AG09309 (cell line): ENCODE measurements at regions not wholly inside any gene's neighbourhood (a gene's known extent, or its start where the extent isn't known, plus 50 kb on each side); places are given as distances from the start of the nearest gene placed in this dataset.

Source experiments
- DNase-seq: peaks from one replicate; pipeline ENCODE4 v3.0.0-alpha.2; 2010; ENCODE audit warnings: low read depth
- H3K4me3 ChIP-seq: 2 replicates; pipeline ENCODE4 v1.5.1; 2011; ENCODE audit warnings: mild to moderate bottlenecking, low read depth, low read length, moderate library complexity; ENCODE audit not compliant: control insufficient read depth
- TF ChIP-seq, protein P1 (sequence below): IDR thresholded peaks from 2 replicates; pipeline ENCODE4 v1.5.1; 2011; ENCODE audit warnings: mild to moderate bottlenecking, low read depth, low read length, inconsistent platforms; ENCODE audit not compliant: insufficient read depth, control insufficient read depth; ENCODE audit errors: missing control alignments

DNA sequence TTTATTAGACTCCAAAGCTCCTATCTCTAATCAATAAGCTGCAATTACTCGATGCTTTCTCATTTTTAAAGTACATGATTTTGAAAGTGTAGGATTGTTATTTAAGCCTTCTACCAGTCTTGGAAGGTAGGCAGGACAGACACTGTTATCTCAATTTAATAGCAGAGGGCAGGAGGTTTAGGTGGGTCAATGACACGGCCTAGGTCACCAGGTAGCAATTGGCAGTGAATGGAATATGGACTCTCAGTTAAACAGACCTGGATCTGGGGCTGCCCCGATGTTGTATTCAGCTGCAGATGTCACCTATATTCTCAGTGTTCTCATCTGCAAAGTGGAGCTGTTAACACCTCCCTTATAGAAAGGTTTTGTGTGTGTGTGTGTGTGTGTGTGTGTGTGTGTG, 124.4 kb upstream of the ANKFN1 start:
- H3K4me3 ChIP-seq: no peak overlapping the region
- TF ChIP-seq, protein P1, sequence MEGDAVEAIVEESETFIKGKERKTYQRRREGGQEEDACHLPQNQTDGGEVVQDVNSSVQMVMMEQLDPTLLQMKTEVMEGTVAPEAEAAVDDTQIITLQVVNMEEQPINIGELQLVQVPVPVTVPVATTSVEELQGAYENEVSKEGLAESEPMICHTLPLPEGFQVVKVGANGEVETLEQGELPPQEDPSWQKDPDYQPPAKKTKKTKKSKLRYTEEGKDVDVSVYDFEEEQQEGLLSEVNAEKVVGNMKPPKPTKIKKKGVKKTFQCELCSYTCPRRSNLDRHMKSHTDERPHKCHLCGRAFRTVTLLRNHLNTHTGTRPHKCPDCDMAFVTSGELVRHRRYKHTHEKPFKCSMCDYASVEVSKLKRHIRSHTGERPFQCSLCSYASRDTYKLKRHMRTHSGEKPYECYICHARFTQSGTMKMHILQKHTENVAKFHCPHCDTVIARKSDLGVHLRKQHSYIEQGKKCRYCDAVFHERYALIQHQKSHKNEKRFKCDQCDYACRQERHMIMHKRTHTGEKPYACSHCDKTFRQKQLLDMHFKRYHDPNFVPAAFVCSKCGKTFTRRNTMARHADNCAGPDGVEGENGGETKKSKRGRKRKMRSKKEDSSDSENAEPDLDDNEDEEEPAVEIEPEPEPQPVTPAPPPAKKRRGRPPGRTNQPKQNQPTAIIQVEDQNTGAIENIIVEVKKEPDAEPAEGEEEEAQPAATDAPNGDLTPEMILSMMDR: no peak
- no peak for DNase-seq

DNA sequence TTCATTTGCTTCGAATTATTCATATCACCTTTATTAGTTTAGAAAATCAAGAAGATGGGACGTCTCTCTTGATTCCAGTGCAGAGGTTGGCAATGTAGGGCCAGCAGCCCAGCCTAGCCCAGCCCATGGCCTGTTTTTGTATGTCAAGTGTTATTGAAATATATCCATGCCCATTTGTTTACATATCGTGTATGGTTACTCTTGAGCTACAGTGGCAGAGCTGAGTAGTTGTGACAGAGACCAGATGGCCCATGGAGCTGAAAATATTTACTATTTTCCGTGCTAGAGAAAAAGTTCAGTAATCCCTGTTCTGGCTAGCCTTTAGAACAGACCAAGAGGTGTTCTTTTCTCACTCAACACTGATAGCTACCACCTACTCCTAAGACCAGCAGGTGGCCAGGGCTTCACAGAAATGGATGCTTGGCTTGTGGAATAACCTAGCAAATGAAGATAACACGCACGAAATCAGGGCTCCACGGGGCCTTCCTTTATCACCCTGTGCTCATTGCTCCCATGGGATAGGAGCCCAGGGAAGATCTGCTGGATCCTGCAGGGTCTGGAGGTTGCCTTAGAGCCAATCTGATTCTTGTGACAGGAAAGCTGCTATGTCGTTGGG, 123.2 kb upstream of the ANKFN1 start:
- DNase-seq: no peak
- TF ChIP-seq, protein P1: no peak
- no peak overlapping the region for H3K4me3 ChIP-seq

DNA sequence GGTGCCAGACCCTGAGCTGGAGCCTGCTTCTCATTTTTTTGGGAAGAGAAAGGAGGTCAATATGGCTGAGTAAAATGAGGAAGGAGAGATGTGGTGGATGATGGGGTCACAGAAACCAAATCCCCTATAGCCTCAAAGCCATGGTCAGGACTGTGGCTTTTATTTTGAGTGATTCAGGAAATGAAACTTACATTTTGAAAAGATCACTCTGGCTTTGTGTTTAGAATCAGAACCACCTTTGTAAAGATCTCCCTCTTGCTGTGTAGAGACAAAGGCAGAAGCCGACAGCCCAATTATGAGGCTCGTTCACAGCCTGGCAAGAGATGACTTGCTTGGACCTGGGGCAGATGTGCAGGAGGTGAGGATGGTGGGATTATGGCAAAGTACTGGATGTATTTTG, 121.6 kb upstream of the ANKFN1 start:
- TF ChIP-seq, protein P1: no peak
- no peak for DNase-seq
- no peak overlapping the region for H3K4me3 ChIP-seq

DNA sequence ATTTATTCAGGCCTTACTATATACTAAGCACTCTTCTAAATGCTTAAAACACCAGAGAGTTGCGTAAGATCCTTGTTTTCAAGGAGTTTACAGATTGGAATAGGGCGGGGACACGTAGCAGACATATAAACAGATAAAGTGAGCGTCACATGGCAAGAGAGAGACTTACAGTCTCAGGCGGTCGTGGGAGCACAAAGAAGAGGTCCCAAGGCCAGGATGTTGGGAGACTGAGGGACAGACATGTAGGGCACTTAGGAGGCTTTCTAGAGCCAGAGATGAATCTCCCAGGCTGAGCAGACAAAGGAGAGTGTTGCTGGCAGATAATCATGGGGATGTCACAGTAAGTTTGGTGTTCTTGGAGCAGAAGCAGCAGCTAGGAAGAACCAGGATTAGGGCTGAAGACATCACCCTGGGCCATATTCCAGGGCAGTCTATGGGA, 119.1 kb upstream of the ANKFN1 start:
- DNase-seq: no peak
- TF ChIP-seq, protein P1: no peak
- H3K4me3 ChIP-seq: no peak overlapping the region

GRCh38 chr17:56038131-56038530, 115.1 kb upstream of the ANKFN1 start:
- TF ChIP-seq, protein P1: no peak
- H3K4me3 ChIP-seq: no peak overlapping the region
- DNase-seq: no peak

- DNase-seq: no peak
- TF ChIP-seq, protein P1: no peak
Measured at GRCh38 chr17:56045872-56046271, 107.4 kb upstream of the ANKFN1 start.

More at GRCh38 chr17:56045872-56046271, 107.4 kb upstream of the ANKFN1 start:
- H3K4me3 ChIP-seq: no peak overlapping the region
